ENCODE measurements at regions not wholly inside any gene's neighbourhood (a gene's known extent, or its start where the extent isn't known, plus 50 kb on each side); places are given as distances from the start of the nearest gene placed in this dataset.

GRCh38 chr21:23732776-23733175 is 1874.5 kb downstream of the MRPL39 start:
- in situ Hi-C loops (cut with HindIII; ENCODE audit: low pct_unique_long_range_greater_than_20kb, low sequenced_read_pairs) = no loop called here

GRCh38 chr21:23729331-23729730 is 1878.0 kb downstream of the MRPL39 start:
- DNase-seq (ENCODE audit: low read depth) = no peak
- in situ Hi-C loops (cut with HindIII; ENCODE audit: low pct_unique_long_range_greater_than_20kb, low sequenced_read_pairs) = no loop called here

More at GRCh38 chr21:23732776-23733175, 1874.5 kb downstream of the MRPL39 start:
- DNase-seq (ENCODE audit: low read depth) = no peak

GRCh38 chr21:23725576-23725975 is 1881.7 kb downstream of the MRPL39 start:
- no peak for DNase-seq (ENCODE audit: low read depth)
- in situ Hi-C loops (cut with HindIII; ENCODE audit: low pct_unique_long_range_greater_than_20kb, low sequenced_read_pairs) = no loop called here

GRCh38 chr21:23718446-23719285 is 1888.6 kb downstream of the MRPL39 start:
- in situ Hi-C loops (cut with HindIII; ENCODE audit: low pct_unique_long_range_greater_than_20kb, low sequenced_read_pairs) = no loop called here
- no peak for DNase-seq (ENCODE audit: low read depth)

- in situ Hi-C loops (cut with HindIII; ENCODE audit: low pct_unique_long_range_greater_than_20kb, low sequenced_read_pairs) = no loop called here
- DNase-seq (ENCODE audit: low read depth) = no peak
Measured at GRCh38 chr21:23712166-23712565, 1895.1 kb downstream of the MRPL39 start.

GRCh38 chr21:23706431-23706830 is 1900.8 kb downstream of the MRPL39 start:
- DNase-seq (ENCODE audit: low read depth) = no peak
- in situ Hi-C loops (cut with HindIII; ENCODE audit: low pct_unique_long_range_greater_than_20kb, low sequenced_read_pairs) = no loop called here

GRCh38 chr21:23699402-23699801 is 1907.9 kb downstream of the MRPL39 start:
- in situ Hi-C loops (cut with HindIII; ENCODE audit: low pct_unique_long_range_greater_than_20kb, low sequenced_read_pairs) = no loop called here
- no peak for DNase-seq (ENCODE audit: low read depth)

GRCh38 chr21:23698619-23699018 is 1908.7 kb downstream of the MRPL39 start:
- in situ Hi-C loops (cut with HindIII; ENCODE audit: low pct_unique_long_range_greater_than_20kb, low sequenced_read_pairs) = no loop called here
- DNase-seq (ENCODE audit: low read depth) = no peak

- in situ Hi-C loops (cut with HindIII; ENCODE audit: low pct_unique_long_range_greater_than_20kb, low sequenced_read_pairs) = no loop called here
Measured at GRCh38 chr21:23695443-23695842, 1911.8 kb downstream of the MRPL39 start.

GRCh38 chr21:23694390-23694789 is 1912.9 kb downstream of the MRPL39 start:
- no peak for DNase-seq (ENCODE audit: low read depth)
- in situ Hi-C loops (cut with HindIII; ENCODE audit: low pct_unique_long_range_greater_than_20kb, low sequenced_read_pairs) = no loop called here

More at GRCh38 chr21:23695443-23695842, 1911.8 kb downstream of the MRPL39 start:
- DNase-seq (ENCODE audit: low read depth) = no peak

GRCh38 chr21:23690316-23690715 is 1917.0 kb downstream of the MRPL39 start:
- no peak for DNase-seq (ENCODE audit: low read depth)
- in situ Hi-C loops (cut with HindIII; ENCODE audit: low pct_unique_long_range_greater_than_20kb, low sequenced_read_pairs) = no loop called here

- in situ Hi-C loops (cut with HindIII; ENCODE audit: low pct_unique_long_range_greater_than_20kb, low sequenced_read_pairs) = no loop called here
- no peak for DNase-seq (ENCODE audit: low read depth)
Measured at GRCh38 chr21:23686737-23687523, 1920.4 kb downstream of the MRPL39 start.

GRCh38 chr21:23684431-23684830 is 1922.8 kb downstream of the MRPL39 start:
- no peak for DNase-seq (ENCODE audit: low read depth)
- in situ Hi-C loops (cut with HindIII; ENCODE audit: low pct_unique_long_range_greater_than_20kb, low sequenced_read_pairs) = no loop called here

GRCh38 chr21:23664193-23664694 is 1943.0 kb downstream of the MRPL39 start:
- no peak for DNase-seq (ENCODE audit: low read depth)
- in situ Hi-C loops (cut with HindIII; ENCODE audit: low pct_unique_long_range_greater_than_20kb, low sequenced_read_pairs) = no loop called here

- in situ Hi-C loops (cut with HindIII; ENCODE audit: low pct_unique_long_range_greater_than_20kb, low sequenced_read_pairs) = no loop called here
- no peak for DNase-seq (ENCODE audit: low read depth)
Measured at GRCh38 chr21:23660560-23660959, 1946.7 kb downstream of the MRPL39 start.

GRCh38 chr21:23644768-23645167 is 1962.5 kb downstream of the MRPL39 start:
- in situ Hi-C loops (cut with HindIII; ENCODE audit: low pct_unique_long_range_greater_than_20kb, low sequenced_read_pairs) = no loop called here
- DNase-seq (ENCODE audit: low read depth) = no peak

GRCh38 chr21:23639721-23640120 is 1967.6 kb downstream of the MRPL39 start:
- in situ Hi-C loops (cut with HindIII; ENCODE audit: low pct_unique_long_range_greater_than_20kb, low sequenced_read_pairs) = no loop called here

GRCh38 chr21:23638131-23638695 is 1969.1 kb downstream of the MRPL39 start:
- DNase-seq (ENCODE audit: low read depth) = no peak
- in situ Hi-C loops (cut with HindIII; ENCODE audit: low pct_unique_long_range_greater_than_20kb, low sequenced_read_pairs) = no loop called here

More at GRCh38 chr21:23639721-23640120, 1967.6 kb downstream of the MRPL39 start:
- no peak for DNase-seq (ENCODE audit: low read depth)

- in situ Hi-C loops (cut with HindIII; ENCODE audit: low pct_unique_long_range_greater_than_20kb, low sequenced_read_pairs) = no loop called here
Measured at GRCh38 chr21:23633447-23633940, 1973.8 kb downstream of the MRPL39 start.

More at GRCh38 chr21:23633447-23633940, 1973.8 kb downstream of the MRPL39 start:
- no peak for DNase-seq (ENCODE audit: low read depth)
